ENCODE measurements at regions not wholly inside any gene's neighbourhood (a gene's known extent, or its start where the extent isn't known, plus 50 kb on each side); places are given as distances from the start of the nearest gene placed in this dataset.

DNA sequence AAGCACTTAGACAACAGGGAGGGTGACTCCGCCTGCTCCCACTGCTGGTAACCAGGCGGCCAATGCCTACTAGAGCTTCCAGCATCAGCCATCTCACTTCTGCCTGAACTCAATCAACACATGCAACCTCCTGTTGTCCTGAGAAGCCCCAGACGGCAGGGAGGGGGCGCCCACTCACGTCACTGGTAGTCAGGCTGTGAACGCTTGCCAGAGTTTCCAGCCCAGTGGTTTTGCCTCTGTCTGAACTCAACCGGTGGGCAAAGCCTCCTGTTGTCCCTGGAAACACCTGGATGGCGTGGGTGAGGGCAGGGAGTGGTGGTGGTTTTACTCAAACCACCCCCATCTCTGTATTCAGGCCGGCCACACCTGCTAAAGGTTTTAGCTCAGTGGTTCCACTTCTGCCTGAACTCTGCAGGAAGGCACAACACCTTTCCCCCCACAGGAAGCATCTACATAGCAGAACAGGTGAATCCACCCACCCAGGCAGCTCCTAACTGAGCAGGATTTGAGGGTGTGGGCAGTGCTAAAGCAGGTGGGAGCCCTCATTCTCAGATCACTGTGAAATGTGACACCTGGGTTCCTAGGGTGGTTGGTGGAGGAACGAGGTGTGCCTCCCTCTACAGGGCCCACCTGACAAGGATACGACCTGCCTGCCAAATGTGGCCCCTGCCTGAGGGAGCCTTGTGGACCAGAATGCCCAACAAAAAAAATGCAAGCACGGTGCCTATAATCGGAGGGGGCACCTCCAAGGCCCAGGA lies 563.0 kb upstream of the SEMA3D start:
- no peak for TF ChIP-seq EZH2phosphoT487 (conservative IDR thresholded peaks at IDR 0.05; ENCODE audit: low read length)
- TF ChIP-seq, protein P1, sequence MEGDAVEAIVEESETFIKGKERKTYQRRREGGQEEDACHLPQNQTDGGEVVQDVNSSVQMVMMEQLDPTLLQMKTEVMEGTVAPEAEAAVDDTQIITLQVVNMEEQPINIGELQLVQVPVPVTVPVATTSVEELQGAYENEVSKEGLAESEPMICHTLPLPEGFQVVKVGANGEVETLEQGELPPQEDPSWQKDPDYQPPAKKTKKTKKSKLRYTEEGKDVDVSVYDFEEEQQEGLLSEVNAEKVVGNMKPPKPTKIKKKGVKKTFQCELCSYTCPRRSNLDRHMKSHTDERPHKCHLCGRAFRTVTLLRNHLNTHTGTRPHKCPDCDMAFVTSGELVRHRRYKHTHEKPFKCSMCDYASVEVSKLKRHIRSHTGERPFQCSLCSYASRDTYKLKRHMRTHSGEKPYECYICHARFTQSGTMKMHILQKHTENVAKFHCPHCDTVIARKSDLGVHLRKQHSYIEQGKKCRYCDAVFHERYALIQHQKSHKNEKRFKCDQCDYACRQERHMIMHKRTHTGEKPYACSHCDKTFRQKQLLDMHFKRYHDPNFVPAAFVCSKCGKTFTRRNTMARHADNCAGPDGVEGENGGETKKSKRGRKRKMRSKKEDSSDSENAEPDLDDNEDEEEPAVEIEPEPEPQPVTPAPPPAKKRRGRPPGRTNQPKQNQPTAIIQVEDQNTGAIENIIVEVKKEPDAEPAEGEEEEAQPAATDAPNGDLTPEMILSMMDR (IDR thresholded peaks at IDR 0.05; ENCODE audit: insufficient read depth, low read length, poor library complexity, severe bottlenecking): no peak

Measured in SU-DHL-6 (cell line).